ENCODE measurements at regions not wholly inside any gene's neighbourhood (a gene's known extent, or its start where the extent isn't known, plus 50 kb on each side); places are given as distances from the start of the nearest gene placed in this dataset.

DNA sequence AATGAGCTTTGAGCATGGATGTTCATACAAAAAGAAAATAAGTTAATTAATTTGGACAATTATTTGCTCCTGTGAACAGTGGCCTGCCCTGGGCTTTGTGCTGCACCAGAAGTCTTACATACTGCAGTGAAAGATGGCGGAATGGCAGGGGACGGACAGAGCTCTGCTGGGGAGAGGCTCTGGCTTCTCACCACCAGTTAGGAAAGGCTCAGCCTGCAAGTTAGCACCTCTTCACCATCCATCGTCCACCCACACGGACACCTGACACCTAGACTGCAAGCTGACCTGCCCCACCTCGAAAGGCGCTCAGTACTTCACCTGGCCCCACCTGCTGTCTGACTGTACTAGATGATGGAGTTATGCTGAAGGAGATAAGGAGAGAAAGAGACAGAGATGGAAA is 203.9 kb upstream of the IRS2 start:
- TF ChIP-seq, protein P1, sequence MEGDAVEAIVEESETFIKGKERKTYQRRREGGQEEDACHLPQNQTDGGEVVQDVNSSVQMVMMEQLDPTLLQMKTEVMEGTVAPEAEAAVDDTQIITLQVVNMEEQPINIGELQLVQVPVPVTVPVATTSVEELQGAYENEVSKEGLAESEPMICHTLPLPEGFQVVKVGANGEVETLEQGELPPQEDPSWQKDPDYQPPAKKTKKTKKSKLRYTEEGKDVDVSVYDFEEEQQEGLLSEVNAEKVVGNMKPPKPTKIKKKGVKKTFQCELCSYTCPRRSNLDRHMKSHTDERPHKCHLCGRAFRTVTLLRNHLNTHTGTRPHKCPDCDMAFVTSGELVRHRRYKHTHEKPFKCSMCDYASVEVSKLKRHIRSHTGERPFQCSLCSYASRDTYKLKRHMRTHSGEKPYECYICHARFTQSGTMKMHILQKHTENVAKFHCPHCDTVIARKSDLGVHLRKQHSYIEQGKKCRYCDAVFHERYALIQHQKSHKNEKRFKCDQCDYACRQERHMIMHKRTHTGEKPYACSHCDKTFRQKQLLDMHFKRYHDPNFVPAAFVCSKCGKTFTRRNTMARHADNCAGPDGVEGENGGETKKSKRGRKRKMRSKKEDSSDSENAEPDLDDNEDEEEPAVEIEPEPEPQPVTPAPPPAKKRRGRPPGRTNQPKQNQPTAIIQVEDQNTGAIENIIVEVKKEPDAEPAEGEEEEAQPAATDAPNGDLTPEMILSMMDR (conservative IDR thresholded peaks at IDR 0.05; ENCODE audit: low read length), result no peak
- no peak for TF ChIP-seq EZH2phosphoT487 (IDR thresholded peaks at IDR 0.05; ENCODE audit: borderline replicate concordance, low read depth, low read length)
